ENCODE measurements at regions not wholly inside any gene's neighbourhood (a gene's known extent, or its start where the extent isn't known, plus 50 kb on each side); places are given as distances from the start of the nearest gene placed in this dataset.

- no peak for DNase-seq
- TF ChIP-seq CTCF (IDR thresholded peaks at IDR 0.05) (no peak), POLR2A (IDR thresholded peaks at IDR 0.05) (no peak)
Measured at GRCh38 chr9:80701061-80701460, 988.3 kb downstream of the TLE1 start.

GRCh38 chr9:80699511-80699998 lies 989.8 kb downstream of the TLE1 start:
- no peak overlapping the region for H3K27ac ChIP-seq
- H3K4me3 ChIP-seq, result no peak overlapping the region
- H3K4me1 ChIP-seq (replicated peaks in 1 of 2), result peaks cover 0 to 12% of the 10 kb centered on the region in 2 donors
- 58 to 84% (median 66%) methylated on average over 2 of the region's 2 CpGs for WGBS, 4 donors
- TF ChIP-seq POLR2A (IDR thresholded peaks at IDR 0.05) (no peak), CTCF (IDR thresholded peaks at IDR 0.05) (no peak)
- DNase-seq, result no peak
- no peaks in the 10 kb centered on the region for H3K36me3 ChIP-seq (replicated peaks in 1 of 2)
- intact Hi-C loops (cut with DNase I), result no loop called here
- H3K9me3 ChIP-seq (replicated peaks in 1 of 3), result no peaks in the 10 kb centered on the region
- H3K27me3 ChIP-seq, result no peaks in the 10 kb centered on the region

More at GRCh38 chr9:80701061-80701460, 988.3 kb downstream of the TLE1 start:
- no peaks in the 10 kb centered on the region for H3K9me3 ChIP-seq (replicated peaks in 1 of 3)
- no peak overlapping the region for H3K27ac ChIP-seq
- H3K4me1 ChIP-seq (replicated peaks in 1 of 2), result peaks cover 0 to 12% of the 10 kb centered on the region in 2 donors
- no peaks in the 10 kb centered on the region for H3K27me3 ChIP-seq
- H3K4me3 ChIP-seq, result no peak overlapping the region
- H3K36me3 ChIP-seq (replicated peaks in 1 of 2), result no peaks in the 10 kb centered on the region
- intact Hi-C loops (cut with DNase I), result no loop called here

GRCh38 chr9:80698725-80699410 lies 990.5 kb downstream of the TLE1 start:
- Histone ChIP-seq H3K9me3 (replicated peaks in 1 of 3) (no peaks in the 10 kb centered on the region), H3K36me3 (replicated peaks in 1 of 2) (no peaks in the 10 kb centered on the region), H3K4me3 (no peak overlapping the region), H3K27ac (no peak overlapping the region), H3K27me3 (no peaks in the 10 kb centered on the region), H3K4me1 (replicated peaks in 1 of 2) (peaks cover 0 to 12% of the 10 kb centered on the region in 2 donors)
- no peak for DNase-seq
- whole genome bisulfite sequencing, 4 donors, result 64 to 87% (median 81%) methylated on average over 2 of the region's 2 CpGs
- intact Hi-C loops (cut with DNase I), result no loop called here
- no peak for TF ChIP-seq POLR2A (IDR thresholded peaks at IDR 0.05)
- no peak for TF ChIP-seq CTCF (IDR thresholded peaks at IDR 0.05)

GRCh38 chr9:80692751-80693150 lies 996.6 kb downstream of the TLE1 start:
- no peak overlapping the region for H3K27ac ChIP-seq
- intact Hi-C loops (cut with DNase I), result no loop called here
- H3K36me3 ChIP-seq (replicated peaks in 1 of 2), result no peaks in the 10 kb centered on the region
- H3K4me1 ChIP-seq (replicated peaks in 1 of 2), result no peaks in the 10 kb centered on the region
- no peak for TF ChIP-seq CTCF (IDR thresholded peaks at IDR 0.05)
- TF ChIP-seq POLR2A (IDR thresholded peaks at IDR 0.05), result no peak
- no peak for DNase-seq
- H3K9me3 ChIP-seq (replicated peaks in 1 of 3), result no peaks in the 10 kb centered on the region
- H3K27me3 ChIP-seq, result no peaks in the 10 kb centered on the region
- H3K4me3 ChIP-seq, result no peak overlapping the region

Data from adrenal gland (tissue), 9 donors.